ENCODE measurements at regions not wholly inside any gene's neighbourhood (a gene's known extent, or its start where the extent isn't known, plus 50 kb on each side); places are given as distances from the start of the nearest gene placed in this dataset.

DNA sequence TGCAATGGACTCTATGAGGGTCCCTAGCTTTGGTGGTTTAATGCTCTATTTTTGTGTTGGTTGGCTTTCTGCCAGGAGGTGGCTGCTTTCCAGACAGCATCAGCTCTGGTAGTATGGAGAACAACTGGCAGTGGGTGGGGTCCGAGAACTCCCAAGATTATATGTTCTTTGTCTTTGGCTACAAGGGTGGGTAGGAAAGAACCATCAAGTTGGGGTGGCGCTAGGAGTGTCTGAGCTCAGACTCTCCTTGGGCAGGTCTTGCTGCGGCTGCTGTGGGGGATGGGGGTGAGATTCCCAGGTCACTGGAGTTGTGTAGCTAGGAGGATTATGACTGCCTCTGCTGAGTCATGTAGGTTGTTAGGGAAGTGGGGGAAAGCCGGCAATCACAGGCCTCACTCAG is 976.1 kb upstream of the GYPC start:
- TF ChIP-seq CTCF (IDR thresholded peaks at IDR 0.05) = no peak
- intact Hi-C loops (cut with DNase I, micrococcal nuclease) = no loop called here
- Histone ChIP-seq H3K4me1 (ENCODE audit: low read depth) (peaks cover 3% of the 10 kb centered on the region), H3K36me3 (ENCODE audit: low read depth) (no peaks in the 10 kb centered on the region), H3K4me3 (no peak overlapping the region), H3K9me3 (no peaks in the 10 kb centered on the region)
- peak; percentile 29 to 52 (median 34) for DNase-seq
- ATAC-seq = peak; percentile 41

DNA sequence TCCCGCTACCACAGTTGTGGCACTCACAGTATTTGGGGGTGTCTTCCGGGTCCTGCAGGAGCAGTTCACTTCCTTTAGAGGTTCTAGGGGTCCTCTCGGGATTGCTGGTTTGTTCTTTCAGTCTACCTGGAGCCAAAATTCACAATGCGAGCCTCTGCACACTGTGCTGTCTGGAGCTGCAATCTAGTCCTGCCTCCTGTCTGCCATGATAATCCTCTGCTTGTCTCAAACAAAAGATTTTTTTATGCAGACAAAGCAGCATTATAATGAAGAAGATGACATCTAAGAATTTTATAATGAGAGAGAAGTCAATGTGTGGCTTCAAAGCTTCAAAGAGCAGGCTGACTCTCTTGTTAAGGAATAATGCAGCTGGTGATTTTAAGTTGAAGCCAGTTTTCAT is 975.1 kb upstream of the GYPC start:
- DNase-seq (no peak), ATAC-seq (no peak)
- H3K4me3 ChIP-seq = no peak overlapping the region
- no peaks in the 10 kb centered on the region for H3K36me3 ChIP-seq (ENCODE audit: low read depth)
- H3K4me1 ChIP-seq (ENCODE audit: low read depth) = peaks cover 3% of the 10 kb centered on the region
- no peaks in the 10 kb centered on the region for H3K9me3 ChIP-seq
- no peak for TF ChIP-seq CTCF (IDR thresholded peaks at IDR 0.05)
- intact Hi-C loops (cut with DNase I, micrococcal nuclease) = no loop called here

DNA sequence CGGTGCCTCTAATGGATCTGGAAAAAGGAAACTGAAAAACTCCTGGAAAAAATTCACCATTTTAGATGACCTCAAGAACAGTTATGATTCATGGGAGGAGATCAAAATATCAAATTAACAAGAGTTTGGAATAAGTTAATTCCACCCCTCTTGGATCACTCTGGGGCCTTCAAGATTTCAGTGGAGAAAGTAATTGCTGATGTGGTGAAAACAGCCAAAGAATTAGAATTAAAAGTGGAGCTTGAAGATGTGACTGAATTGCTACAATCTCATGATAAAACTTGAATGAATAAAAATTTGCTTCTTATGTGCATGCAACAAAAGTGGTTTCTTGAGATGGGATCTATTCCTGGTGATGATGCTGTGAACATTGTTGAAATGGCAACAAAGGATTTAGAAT is 974.4 kb upstream of the GYPC start:
- no peak for ATAC-seq
- Histone ChIP-seq H3K9me3 (no peaks in the 10 kb centered on the region), H3K36me3 (ENCODE audit: low read depth) (no peaks in the 10 kb centered on the region), H3K4me1 (ENCODE audit: low read depth) (peaks cover 3% of the 10 kb centered on the region), H3K4me3 (no peak overlapping the region)
- no peak for TF ChIP-seq CTCF (IDR thresholded peaks at IDR 0.05)
- DNase-seq = no peak
- intact Hi-C loops (cut with DNase I, micrococcal nuclease) = no loop called here

- no peaks in the 10 kb centered on the region for H3K36me3 ChIP-seq (ENCODE audit: low read depth)
- DNase-seq (peak in 1 of 3 donors; percentile 16), ATAC-seq (peak; percentile 92)
- H3K4me1 ChIP-seq (ENCODE audit: low read depth) = peaks cover 3% of the 10 kb centered on the region
- intact Hi-C loops (cut with DNase I, micrococcal nuclease) = no loop called here
- H3K9me3 ChIP-seq = no peaks in the 10 kb centered on the region
- no peak overlapping the region for H3K4me3 ChIP-seq
- no peak for TF ChIP-seq CTCF (IDR thresholded peaks at IDR 0.05)
Measured at GRCh38 chr2:125681976-125682805, 973.8 kb upstream of the GYPC start.

- no peak for ATAC-seq
- intact Hi-C loops (cut with DNase I, micrococcal nuclease) = no loop called here
- no peak for DNase-seq
- TF ChIP-seq CTCF (IDR thresholded peaks at IDR 0.05) = no peak
- no peaks in the 10 kb centered on the region for H3K36me3 ChIP-seq (ENCODE audit: low read depth)
- H3K9me3 ChIP-seq = no peaks in the 10 kb centered on the region
- H3K4me1 ChIP-seq (ENCODE audit: low read depth) = peaks cover 3% of the 10 kb centered on the region
- H3K4me3 ChIP-seq = no peak overlapping the region
Measured at GRCh38 chr2:125684256-125684655, 971.7 kb upstream of the GYPC start.

All from mucosa of descending colon (tissue), 3 donors.